GM13977 (cell line): ENCODE measurements at regions not wholly inside any gene's neighbourhood (a gene's known extent, or its start where the extent isn't known, plus 50 kb on each side); places are given as distances from the start of the nearest gene placed in this dataset.

ENCODE experiments used
- DNase-seq: peaks from one replicate; pipeline ENCODE4 v3.0.0; 2012; ENCODE audit warnings: low spot score
- CTCF ChIP-seq: IDR thresholded peaks from 2 replicates; pipeline ENCODE4 v1.5.1; 2012; ENCODE audit warnings: mild to moderate bottlenecking, control low read depth; ENCODE audit not compliant: insufficient read depth; ENCODE audit errors: extremely low read depth, missing control alignments
- in situ Hi-C: fragments of 300-500 bp; cut with MboI; formaldehyde crosslinking; loops from one replicate; pipeline ENCODE4 v1.12.0; 2022; ENCODE audit warnings: low sequenced_read_pairs, low pct_unique_long_range_greater_than_20kb, mixed read lengths, inconsistent platforms; ENCODE audit not compliant: unreplicated experiment

- no peak for DNase-seq
- TF ChIP-seq CTCF, result no peak
- in situ Hi-C loops, result no loop called here
Measured at GRCh38 chr15:35775471-35775870, 229.5 kb upstream of the DPH6 start.

- DNase-seq, result no peak
- no peak for TF ChIP-seq CTCF
- in situ Hi-C loops, result no loop called here
Measured at GRCh38 chr15:35777061-35777460, 231.1 kb upstream of the DPH6 start.

GRCh38 chr15:35783203-35783602, 237.2 kb upstream of the DPH6 start:
- in situ Hi-C loops, result no loop called here

GRCh38 chr15:35784745-35785144, 238.8 kb upstream of the DPH6 start:
- TF ChIP-seq CTCF, result no peak
- in situ Hi-C loops, result no loop called here
- no peak for DNase-seq

More at GRCh38 chr15:35783203-35783602, 237.2 kb upstream of the DPH6 start:
- no peak for DNase-seq
- TF ChIP-seq CTCF, result no peak

- in situ Hi-C loops, result no loop called here
- no peak for DNase-seq
- no peak for TF ChIP-seq CTCF
Measured at GRCh38 chr15:35810007-35810406, 264.0 kb upstream of the DPH6 start.

- no peak for TF ChIP-seq CTCF
- in situ Hi-C loops, result no loop called here
- no peak for DNase-seq
Measured at GRCh38 chr15:35813573-35813972, 267.6 kb upstream of the DPH6 start.

- DNase-seq, result no peak
- in situ Hi-C loops, result no loop called here
- TF ChIP-seq CTCF, result no peak
Measured at GRCh38 chr15:35818846-35819245, 272.9 kb upstream of the DPH6 start.
